CD14-positive monocyte (primary cell): ENCODE measurements at regions not wholly inside any gene's neighbourhood (a gene's known extent, or its start where the extent isn't known, plus 50 kb on each side); places are given as distances from the start of the nearest gene placed in this dataset.

Experiments
- DNase-seq, 3 donors: peaks; one replicate each; pipeline ENCODE4 v3.0.0-alpha.2; 2011 to 2022
- H2AFZ ChIP-seq: 2 replicates; pipeline ENCODE4 v1.6.0; 2012; ENCODE audit warnings: mild to moderate bottlenecking, low read depth, low read length, inconsistent platforms; ENCODE audit not compliant: insufficient read depth, poor library complexity, severe bottlenecking
- H3K27ac ChIP-seq, 2 donors: 1 replicate in 1 of 2; 2 replicates in 1 of 2; pipeline ENCODE4 v1.5.1; 2012 to 2013; ENCODE audit warnings: low read length in 2 of 2, control low read depth in 1 of 2, inconsistent platforms in 1 of 2, low read depth in 1 of 2, mild to moderate bottlenecking in 1 of 2
- H3K27me3 ChIP-seq, 2 donors: one replicate each; pipeline versions ENCODE4 v1.6.0 to v1.6.1; 2011 to 2013; ENCODE audit warnings: low read length in 2 of 2; ENCODE audit not compliant: control insufficient read depth in 2 of 2, insufficient read depth in 2 of 2
- H3K36me3 ChIP-seq, 2 donors: replicated peaks in 1 of 2; 1 replicate in 1 of 2; 2 replicates in 1 of 2; pipeline versions ENCODE4 v1.5.1 to v1.6.1; 2012 to 2013; ENCODE audit warnings: low read length in 2 of 2, control low read depth in 1 of 2, inconsistent platforms in 1 of 2, mild to moderate bottlenecking in 1 of 2; ENCODE audit not compliant: insufficient read depth in 2 of 2, control insufficient read depth in 1 of 2
- H3K4me1 ChIP-seq, 2 donors: 1 replicate in 1 of 2; 2 replicates in 1 of 2; pipeline versions ENCODE4 v1.5.1 to v1.6.1; 2012 to 2013; ENCODE audit warnings: low read length in 2 of 2, control low read depth in 1 of 2, inconsistent platforms in 1 of 2, mild to moderate bottlenecking in 1 of 2, moderate library complexity in 1 of 2; ENCODE audit not compliant: insufficient read depth in 2 of 2, control insufficient read depth in 1 of 2
- H3K4me2 ChIP-seq: replicated peaks from 2 replicates; pipeline ENCODE3; 2012; ENCODE audit warnings: low read length, moderate library complexity, mild to moderate bottlenecking; ENCODE audit not compliant: poor library complexity, severe bottlenecking; ENCODE audit errors: extremely low read depth
- H3K4me3 ChIP-seq, 3 experiments: fragments of 200-600 bp in 1 of 3; sonication (generic) in 1 of 3; replicated peaks in 1 of 3; 1 replicate in 2 of 3; 2 replicates in 1 of 3; pipeline ENCODE4 v1.5.1; 2011 to 2013; ENCODE audit warnings: low read length in 3 of 3, mild to moderate bottlenecking in 3 of 3, control low read depth in 2 of 3, low read depth in 2 of 3, inconsistent platforms in 1 of 3, moderate library complexity in 1 of 3
- H3K79me2 ChIP-seq: 2 replicates; pipeline ENCODE4 v1.6.0; 2012; ENCODE audit warnings: mild to moderate bottlenecking, control low read depth, inconsistent platforms, low read length, moderate library complexity; ENCODE audit not compliant: insufficient read depth
- H3K9ac ChIP-seq: 2 replicates; pipeline ENCODE4 v1.6.0; 2017; ENCODE audit warnings: low read length, mild to moderate bottlenecking; ENCODE audit not compliant: insufficient read depth, poor library complexity, severe bottlenecking
- H3K9me3 ChIP-seq, 2 donors: replicated peaks in 1 of 2; 1 replicate in 1 of 2; 2 replicates in 1 of 2; pipeline versions ENCODE4 v1.5.1 to v1.6.1; 2012 to 2013; ENCODE audit warnings: low read length in 2 of 2, control low read depth in 1 of 2; ENCODE audit not compliant: control insufficient read depth in 1 of 2, insufficient read depth in 1 of 2
- H4K20me1 ChIP-seq: 2 replicates; pipeline ENCODE4 v1.6.0; 2012; ENCODE audit warnings: mild to moderate bottlenecking, low read length, control low read depth, moderate library complexity; ENCODE audit not compliant: insufficient read depth
- H3K27ac Mint-ChIP-seq, 7 donors: one replicate each; pipeline ENCODE4 v1.8.0; 2020; ENCODE audit warnings: mild to moderate bottlenecking in 7 of 7, mixed read lengths in 7 of 7, moderate library complexity in 6 of 7, inconsistent platforms in 2 of 7
- H3K27me3 Mint-ChIP-seq, 3 donors: one replicate each; pipeline ENCODE4 v1.8.0; 2021 to 2022; ENCODE audit warnings: low read depth in 3 of 3, mild to moderate bottlenecking in 3 of 3, mixed read lengths in 3 of 3, moderate library complexity in 3 of 3, inconsistent platforms in 1 of 3
- H3K36me3 Mint-ChIP-seq, 2 donors: one replicate each; pipeline ENCODE4 v1.8.0; 2020; ENCODE audit warnings: mixed read lengths in 2 of 2, inconsistent platforms in 1 of 2, mild to moderate bottlenecking in 1 of 2
- H3K4me1 Mint-ChIP-seq: one replicate; pipeline ENCODE4 v1.8.0; 2020; ENCODE audit warnings: mild to moderate bottlenecking, mixed read lengths
- H3K4me3 Mint-ChIP-seq, 2 donors: one replicate each; pipeline ENCODE4 v1.8.0; 2020; ENCODE audit warnings: mild to moderate bottlenecking in 2 of 2, mixed read lengths in 2 of 2, moderate library complexity in 1 of 2
- H3K9me3 Mint-ChIP-seq, 7 donors: one replicate each; pipeline ENCODE4 v1.8.0; 2020 to 2022; ENCODE audit warnings: mixed read lengths in 7 of 7, mild to moderate bottlenecking in 6 of 7, moderate library complexity in 6 of 7, inconsistent platforms in 2 of 7
- WGBS: methylation state at CpG from one replicate; pipeline ENCODE4 v1.1.5; 2013; ENCODE audit warnings: missing lambda C conversion rate; ENCODE audit not compliant: insufficient coverage; 5-methylcytosine and 5-hydroxymethylcytosine counted together
- intact Hi-C, 2 donors: fragments of 100-400 bp; cut with micrococcal nuclease; formaldehyde crosslinking; loops; one replicate each; pipeline versions ENCODE4 v1.15.0 to v1.15.1; 2023
- TF ChIP-seq, protein P1 (sequence below): fragments of 200-600 bp; IDR thresholded peaks from one replicate; pipeline ENCODE4 v1.8.0; 2022; ENCODE audit warnings: antibody characterized with exemption, mild to moderate bottlenecking

- H3K4me3 ChIP-seq = no peak overlapping the region
- H3K4me1 Mint-ChIP-seq = no peaks in the 10 kb centered on the region
- H3K79me2 ChIP-seq = no peaks in the 10 kb centered on the region
- no peak overlapping the region for H3K4me3 Mint-ChIP-seq
- DNase-seq = no peak
- no peaks in the 10 kb centered on the region for H3K36me3 Mint-ChIP-seq
- intact Hi-C loops = no loop called here
- no peaks in the 10 kb centered on the region for H3K9me3 ChIP-seq
- peaks cover 0 to 7% (median 0%) of the 10 kb centered on the region in 3 donors for H3K27me3 Mint-ChIP-seq
- H3K36me3 ChIP-seq = no peaks in the 10 kb centered on the region
- TF ChIP-seq, protein P1, sequence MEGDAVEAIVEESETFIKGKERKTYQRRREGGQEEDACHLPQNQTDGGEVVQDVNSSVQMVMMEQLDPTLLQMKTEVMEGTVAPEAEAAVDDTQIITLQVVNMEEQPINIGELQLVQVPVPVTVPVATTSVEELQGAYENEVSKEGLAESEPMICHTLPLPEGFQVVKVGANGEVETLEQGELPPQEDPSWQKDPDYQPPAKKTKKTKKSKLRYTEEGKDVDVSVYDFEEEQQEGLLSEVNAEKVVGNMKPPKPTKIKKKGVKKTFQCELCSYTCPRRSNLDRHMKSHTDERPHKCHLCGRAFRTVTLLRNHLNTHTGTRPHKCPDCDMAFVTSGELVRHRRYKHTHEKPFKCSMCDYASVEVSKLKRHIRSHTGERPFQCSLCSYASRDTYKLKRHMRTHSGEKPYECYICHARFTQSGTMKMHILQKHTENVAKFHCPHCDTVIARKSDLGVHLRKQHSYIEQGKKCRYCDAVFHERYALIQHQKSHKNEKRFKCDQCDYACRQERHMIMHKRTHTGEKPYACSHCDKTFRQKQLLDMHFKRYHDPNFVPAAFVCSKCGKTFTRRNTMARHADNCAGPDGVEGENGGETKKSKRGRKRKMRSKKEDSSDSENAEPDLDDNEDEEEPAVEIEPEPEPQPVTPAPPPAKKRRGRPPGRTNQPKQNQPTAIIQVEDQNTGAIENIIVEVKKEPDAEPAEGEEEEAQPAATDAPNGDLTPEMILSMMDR = no peak
- no peak overlapping the region for H3K9ac ChIP-seq
- WGBS = no CpG with 5 or more reads among the region's 12 CpGs
- H3K4me1 ChIP-seq = no peaks in the 10 kb centered on the region
- H3K27ac Mint-ChIP-seq = no peak overlapping the region
- no peak overlapping the region for H3K4me2 ChIP-seq
- H4K20me1 ChIP-seq = peaks cover 16% of the 10 kb centered on the region
- H2AFZ ChIP-seq = no peak overlapping the region
- H3K27me3 ChIP-seq = no peaks in the 10 kb centered on the region
- H3K27ac ChIP-seq = no peak overlapping the region
- peaks cover 0 to 2% (median 0%) of the 10 kb centered on the region in 7 donors for H3K9me3 Mint-ChIP-seq
Observed at GRCh38 chrX:10039821-10040793, 72.9 kb downstream of the CLDN34 start.

DNA sequence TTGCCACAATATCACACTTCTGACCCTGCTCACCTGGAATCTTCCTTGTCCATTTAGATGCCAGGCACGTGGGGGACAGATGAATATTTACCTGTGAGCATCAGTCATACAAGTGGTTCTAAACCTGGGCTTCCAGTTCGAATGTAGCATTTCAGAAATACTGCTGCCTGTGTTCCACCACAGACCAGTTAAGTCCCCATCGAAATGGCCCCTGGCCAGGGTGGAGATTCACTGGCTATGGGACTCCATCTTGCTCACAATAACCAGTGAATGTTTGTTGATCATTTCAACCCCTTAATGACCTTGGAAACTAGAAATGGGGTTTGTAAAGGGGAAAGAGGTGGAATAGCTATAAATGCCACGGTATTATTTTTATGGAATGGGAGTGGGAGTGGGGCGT is 73.8 kb downstream of the CLDN34 start:
- Mint-ChIP-seq H3K36me3 (no peaks in the 10 kb centered on the region), H3K27ac (no peak overlapping the region), H3K27me3 (peaks cover 0 to 10% (median 0%) of the 10 kb centered on the region in 3 donors), H3K4me3 (no peak overlapping the region), H3K4me1 (no peaks in the 10 kb centered on the region), H3K9me3 (peaks cover 0 to 2% (median 0%) of the 10 kb centered on the region in 7 donors)
- Histone ChIP-seq H3K4me1 (no peaks in the 10 kb centered on the region), H3K36me3 (no peaks in the 10 kb centered on the region), H3K27me3 (no peaks in the 10 kb centered on the region), H2AFZ (no peak overlapping the region), H3K4me3 (no peak overlapping the region), H3K27ac (no peak overlapping the region), H3K9me3 (no peaks in the 10 kb centered on the region), H3K4me2 (no peak overlapping the region), H4K20me1 (peaks cover 22% of the 10 kb centered on the region), H3K79me2 (no peaks in the 10 kb centered on the region), H3K9ac (no peak overlapping the region)
- DNase-seq = no peak
- TF ChIP-seq, protein P1 = no peak
- intact Hi-C loops = no loop called here
- 100% methylated on average over 1 of the region's 5 CpGs for WGBS
